B cell (primary cell): ENCODE measurements at regions not wholly inside any gene's neighbourhood (a gene's known extent, or its start where the extent isn't known, plus 50 kb on each side); places are given as distances from the start of the nearest gene placed in this dataset.

Experiments used
- CTCF ChIP-seq: fragments of 200-600 bp; IDR thresholded peaks from one replicate; pipeline ENCODE4 v1.8.0; 2022; ENCODE audit warnings: antibody characterized with exemption, mild to moderate bottlenecking
- EZH2 ChIP-seq: IDR thresholded peaks from 2 replicates; pipeline ENCODE4 v1.6.1; 2012; ENCODE audit warnings: borderline replicate concordance, low read depth, mild to moderate bottlenecking, moderate library complexity, low read length; ENCODE audit not compliant: insufficient read depth, poor library complexity, severe bottlenecking

- no peak for TF ChIP-seq EZH2
- TF ChIP-seq CTCF = no peak
These were observed 327.5 kb upstream of the MEOX2 start for GRCh38 chr7:16014031-16014430.
